PC-3 (cell line): ENCODE measurements at regions not wholly inside any gene's neighbourhood (a gene's known extent, or its start where the extent isn't known, plus 50 kb on each side); places are given as distances from the start of the nearest gene placed in this dataset.

Experiments used
- ATAC-seq: fragments of 200-7000 bp; cut with Tn5 transposase; 2 replicates; pipeline ENCODE4 v1.9.1; 2020; ENCODE audit warnings: mild to moderate bottlenecking, moderate library complexity
- BruUV-seq: library from RNA; stranded (reverse); fragments of 400-500 nt; replicated peaks from 2 replicates; lab custom pipeline; 2021; lab: Mats Ljungman, UMichigan
- CTCF ChIA-PET: fragments of 300-600 bp; sonication (Branson Sonifier 250); formaldehyde crosslinking; loops from one replicate; lab custom pipeline; 2022; ENCODE audit warnings: antibody characterized with exemption; lab: Charles Lee
- POLR2A ChIA-PET: fragments of 300-600 bp; sonication (Branson Sonifier 250); formaldehyde crosslinking; loops from one replicate; lab custom pipeline; 2022; ENCODE audit warnings: antibody characterized with exemption; ENCODE audit not compliant: unreplicated experiment; lab: Charles Lee
- DNase-seq: peaks from one replicate; pipeline ENCODE4 v3.0.0-alpha.2; 2015
- H2AFZ ChIP-seq: fragments of 300-600 bp; sonication (generic); 2 replicates; pipeline ENCODE4 v1.6.0; 2016; ENCODE audit warnings: antibody characterized with exemption, low read length
- H3F3A ChIP-seq: fragments of 300-600 bp; sonication (generic); one replicate; pipeline ENCODE4 v1.6.0; 2017; ENCODE audit warnings: antibody characterized with exemption, low read length, control low read depth, mild to moderate bottlenecking; ENCODE audit not compliant: unreplicated experiment
- H3K27ac ChIP-seq: fragments of 300-600 bp; sonication (generic); 2 replicates; pipeline ENCODE4 v1.5.1; 2016; ENCODE audit warnings: mild to moderate bottlenecking, low read length
- H3K27me3 ChIP-seq: fragments of 300-600 bp; sonication (generic); 2 replicates; pipeline ENCODE4 v1.6.1; 2016; ENCODE audit warnings: low read length, mixed read lengths
- H3K36me3 ChIP-seq: fragments of 300-600 bp; sonication (generic); 2 replicates; pipeline ENCODE4 v1.6.1; 2016; ENCODE audit warnings: low read depth, mixed run types, low read length, mixed read lengths
- H3K4me1 ChIP-seq: fragments of 300-600 bp; sonication (generic); 2 replicates; pipeline ENCODE4 v1.5.1; 2016; ENCODE audit warnings: low read length; ENCODE audit not compliant: insufficient read depth
- H3K4me2 ChIP-seq: fragments of 300-600 bp; sonication (generic); 2 replicates; pipeline ENCODE4 v1.6.0; 2016; ENCODE audit warnings: low read length
- H3K4me3 ChIP-seq: fragments of 300-600 bp; sonication (generic); 2 replicates; pipeline ENCODE4 v1.5.1; 2016; ENCODE audit warnings: mild to moderate bottlenecking, low read length, mixed read lengths
- H3K79me2 ChIP-seq: fragments of 300-600 bp; sonication (generic); 2 replicates; pipeline ENCODE4 v1.6.1; 2017; ENCODE audit warnings: low read length, mixed read lengths
- H3K9ac ChIP-seq: fragments of 300-600 bp; sonication (generic); 2 replicates; pipeline ENCODE4 v1.6.0; 2016; ENCODE audit warnings: mild to moderate bottlenecking, low read length
- H3K9me2 ChIP-seq: fragments of 300-600 bp; sonication (generic); replicated peaks from 2 replicates; pipeline ENCODE4 v1.6.1; 2016; ENCODE audit warnings: mixed run types, low read length, mixed read lengths
- H3K9me3 ChIP-seq: fragments of 300-600 bp; sonication (generic); 2 replicates; pipeline ENCODE4 v1.6.1; 2016; ENCODE audit warnings: low read length, mixed read lengths
- H4K20me1 ChIP-seq: fragments of 300-600 bp; sonication (generic); 2 replicates; pipeline ENCODE4 v1.6.1; 2016; ENCODE audit warnings: low read length, mixed read lengths
- EZH2 ChIP-seq: fragments of 300-600 bp; sonication (generic); IDR thresholded peaks from one replicate; pipeline ENCODE4 v1.6.1; 2017; ENCODE audit warnings: antibody characterized with exemption, mild to moderate bottlenecking, low read length; ENCODE audit not compliant: unreplicated experiment
- EZH2phosphoT487 ChIP-seq: fragments of 300-600 bp; sonication (generic); IDR thresholded peaks from 2 replicates; pipeline ENCODE4 v1.6.1; 2018; ENCODE audit warnings: mild to moderate bottlenecking, antibody characterized with exemption, low read length, borderline replicate concordance
- intact Hi-C: fragments of 100-400 bp; cut with micrococcal nuclease; formaldehyde crosslinking; loops from 2 replicates; pipeline ENCODE4 v1.9.0; 2023
- TF ChIP-seq, protein P1 (sequence below): fragments of 300-600 bp; sonication (generic); conservative IDR thresholded peaks from 2 replicates; pipeline ENCODE4 v1.5.1; 2017; ENCODE audit warnings: antibody characterized with exemption, low read depth, mild to moderate bottlenecking, low read length

DNA sequence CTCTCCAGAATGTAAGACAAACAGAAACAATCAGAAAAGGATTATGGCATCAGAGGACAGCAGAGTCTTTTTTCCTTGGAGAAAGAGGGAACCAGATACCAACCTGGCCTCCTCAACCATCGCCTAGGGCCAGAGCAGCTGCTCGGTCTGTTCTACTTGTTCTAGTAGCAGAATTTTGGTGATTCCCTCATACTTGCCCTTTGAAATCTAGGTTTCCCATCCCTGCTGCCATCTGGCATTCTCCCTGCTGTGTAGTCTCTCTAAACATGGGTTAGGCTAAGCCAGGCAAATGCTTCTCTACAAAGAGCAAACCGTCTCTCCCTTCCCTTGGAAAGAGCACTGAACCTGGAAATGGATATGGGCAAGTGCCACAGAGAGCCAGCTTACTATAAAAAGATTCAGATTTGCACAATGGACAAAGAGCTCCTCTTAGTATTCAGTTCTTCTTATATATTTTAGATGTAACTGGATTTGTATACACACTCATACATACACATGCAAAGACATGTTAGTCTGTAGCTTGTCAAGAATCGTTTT, 208.6 kb upstream of the ST6GAL2 start:
- ATAC-seq (no peak), DNase-seq (no peak)
- TF ChIP-seq EZH2phosphoT487 (no peak), EZH2 (no peak)
- TF ChIP-seq, protein P1, sequence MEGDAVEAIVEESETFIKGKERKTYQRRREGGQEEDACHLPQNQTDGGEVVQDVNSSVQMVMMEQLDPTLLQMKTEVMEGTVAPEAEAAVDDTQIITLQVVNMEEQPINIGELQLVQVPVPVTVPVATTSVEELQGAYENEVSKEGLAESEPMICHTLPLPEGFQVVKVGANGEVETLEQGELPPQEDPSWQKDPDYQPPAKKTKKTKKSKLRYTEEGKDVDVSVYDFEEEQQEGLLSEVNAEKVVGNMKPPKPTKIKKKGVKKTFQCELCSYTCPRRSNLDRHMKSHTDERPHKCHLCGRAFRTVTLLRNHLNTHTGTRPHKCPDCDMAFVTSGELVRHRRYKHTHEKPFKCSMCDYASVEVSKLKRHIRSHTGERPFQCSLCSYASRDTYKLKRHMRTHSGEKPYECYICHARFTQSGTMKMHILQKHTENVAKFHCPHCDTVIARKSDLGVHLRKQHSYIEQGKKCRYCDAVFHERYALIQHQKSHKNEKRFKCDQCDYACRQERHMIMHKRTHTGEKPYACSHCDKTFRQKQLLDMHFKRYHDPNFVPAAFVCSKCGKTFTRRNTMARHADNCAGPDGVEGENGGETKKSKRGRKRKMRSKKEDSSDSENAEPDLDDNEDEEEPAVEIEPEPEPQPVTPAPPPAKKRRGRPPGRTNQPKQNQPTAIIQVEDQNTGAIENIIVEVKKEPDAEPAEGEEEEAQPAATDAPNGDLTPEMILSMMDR: no peak
- no peaks in the 10 kb centered on the region for H4K20me1 ChIP-seq
- H3K79me2 ChIP-seq: no peaks in the 10 kb centered on the region
- H3K4me3 ChIP-seq: no peak overlapping the region
- no peaks in the 10 kb centered on the region for H3K9me3 ChIP-seq
- no peak overlapping the region for H3K9ac ChIP-seq
- H3F3A ChIP-seq: no peaks in the 10 kb centered on the region
- H3K4me1 ChIP-seq: peaks cover 16% of the 10 kb centered on the region
- intact Hi-C loops: no loop called here
- H3K27me3 ChIP-seq: no peaks in the 10 kb centered on the region
- ChIA-PET CTCF (no interaction called here), POLR2A (no interaction called here)
- no TSS peak for BruUV-seq
- no peak overlapping the region for H3K4me2 ChIP-seq
- no peak overlapping the region for H3K27ac ChIP-seq
- H2AFZ ChIP-seq: no peak overlapping the region
- no peaks in the 10 kb centered on the region for H3K36me3 ChIP-seq
- H3K9me2 ChIP-seq: no peaks in the 10 kb centered on the region

DNA sequence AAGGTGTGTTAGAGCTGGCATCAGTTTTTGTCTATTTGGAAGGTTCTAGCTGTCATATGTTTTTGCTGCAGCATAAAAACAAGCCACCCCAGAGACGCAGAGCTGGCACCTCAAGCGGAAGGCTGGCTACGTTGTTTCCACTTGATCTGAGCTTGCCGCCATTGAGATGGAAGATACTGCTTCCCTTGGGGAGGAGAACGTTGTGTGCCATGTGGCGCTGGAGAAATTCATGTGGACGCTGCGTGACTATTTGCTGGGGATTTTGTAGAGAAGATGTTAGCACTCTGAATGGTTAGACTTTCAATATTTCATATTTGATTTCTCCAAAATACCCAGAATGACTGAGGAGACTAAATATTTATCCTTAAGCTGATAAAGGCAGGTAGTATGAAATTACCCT, 216.2 kb upstream of the ST6GAL2 start:
- BruUV-seq: no TSS peak
- TF ChIP-seq EZH2 (no peak), EZH2phosphoT487 (no peak)
- TF ChIP-seq, protein P1: no peak
- H3K27ac ChIP-seq: no peak overlapping the region
- peaks cover 21% of the 10 kb centered on the region; the same call in 1 of the 2 replicates for H3K27me3 ChIP-seq
- no peaks in the 10 kb centered on the region for H3F3A ChIP-seq
- H4K20me1 ChIP-seq: no peaks in the 10 kb centered on the region
- intact Hi-C loops: no loop called here
- POLR2A ChIA-PET: interaction anchor here (0.6 kb wide), 1 partner anchor 38 kb away, joined by 4 read pairs; no protein-coding TSS in a partner anchor
- no peaks in the 10 kb centered on the region for H3K79me2 ChIP-seq
- CTCF ChIA-PET: no interaction called here
- DNase-seq (no peak), ATAC-seq (no peak)
- no peak overlapping the region for H3K4me2 ChIP-seq
- H3K36me3 ChIP-seq: no peaks in the 10 kb centered on the region
- H2AFZ ChIP-seq: 0 out of 2 replicates have a peak overlapping the region, but pooled peaks have one; percentile 32
- no peaks in the 10 kb centered on the region for H3K9me3 ChIP-seq
- H3K4me1 ChIP-seq: no peaks in the 10 kb centered on the region
- H3K4me3 ChIP-seq: no peak overlapping the region
- no peak overlapping the region for H3K9ac ChIP-seq
- no peaks in the 10 kb centered on the region for H3K9me2 ChIP-seq

DNA sequence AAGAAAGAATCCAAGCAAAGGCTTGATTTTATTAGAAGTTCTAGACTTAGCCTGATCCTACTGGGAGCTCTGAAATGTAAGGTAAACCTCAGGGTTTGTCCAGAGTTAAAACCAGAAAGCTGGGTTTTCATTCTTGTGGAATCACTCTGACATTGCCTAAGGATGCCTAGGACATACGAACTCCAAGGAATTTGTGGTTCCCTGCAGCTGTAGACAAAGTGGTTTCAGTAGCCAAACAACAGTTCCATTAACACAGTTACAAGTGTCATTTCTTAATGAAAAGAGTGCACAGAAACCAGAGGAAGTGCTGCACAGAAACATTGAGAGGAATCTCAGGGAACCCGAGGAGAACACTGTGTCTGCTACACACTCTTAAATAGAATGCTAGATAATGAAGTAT, 221.4 kb upstream of the ST6GAL2 start:
- DNase-seq (no peak), ATAC-seq (no peak)
- H3K9me2 ChIP-seq: no peaks in the 10 kb centered on the region
- no peak overlapping the region for H3K9ac ChIP-seq
- no peaks in the 10 kb centered on the region for H4K20me1 ChIP-seq
- no peak overlapping the region for H3K4me3 ChIP-seq
- H2AFZ ChIP-seq: no peak overlapping the region
- ChIA-PET CTCF (interaction anchor here (0.6 kb wide), 1 partner anchor 52 kb away, joined by 3 read pairs; no protein-coding TSS in a partner anchor), POLR2A (no interaction called here)
- no peaks in the 10 kb centered on the region for H3K4me1 ChIP-seq
- intact Hi-C loops: no loop called here
- H3F3A ChIP-seq: no peaks in the 10 kb centered on the region
- TF ChIP-seq EZH2phosphoT487: no peak
- TF ChIP-seq, protein P1: no peak
- TF ChIP-seq EZH2: no peak
- no peaks in the 10 kb centered on the region for H3K36me3 ChIP-seq
- H3K27ac ChIP-seq: no peak overlapping the region
- BruUV-seq: no TSS peak
- H3K9me3 ChIP-seq: no peaks in the 10 kb centered on the region
- no peaks in the 10 kb centered on the region for H3K79me2 ChIP-seq
- H3K4me2 ChIP-seq: no peak overlapping the region
- peaks cover 10% of the 10 kb centered on the region; the same call in 1 of the 2 replicates for H3K27me3 ChIP-seq
